A673 (cell line): ENCODE measurements at regions not wholly inside any gene's neighbourhood (a gene's known extent, or its start where the extent isn't known, plus 50 kb on each side); places are given as distances from the start of the nearest gene placed in this dataset.

Source experiments
- CTCF ChIP-seq: fragments of 300-800, 200-600 bp; sonication (generic); conservative IDR thresholded peaks from 2 replicates; pipeline ENCODE4 v1.5.1; 2017; ENCODE audit warnings: low read depth, mild to moderate bottlenecking, antibody characterized with exemption, low read length, moderate library complexity, mixed read lengths
- EZH2 ChIP-seq: fragments of 200-600 bp; sonication (generic); IDR thresholded peaks from 2 replicates; pipeline ENCODE4 v1.6.1; 2017; ENCODE audit warnings: borderline replicate concordance, low read depth, mild to moderate bottlenecking, mixed read lengths, antibody characterized with exemption, low read length; ENCODE audit not compliant: poor library complexity, severe bottlenecking

DNA sequence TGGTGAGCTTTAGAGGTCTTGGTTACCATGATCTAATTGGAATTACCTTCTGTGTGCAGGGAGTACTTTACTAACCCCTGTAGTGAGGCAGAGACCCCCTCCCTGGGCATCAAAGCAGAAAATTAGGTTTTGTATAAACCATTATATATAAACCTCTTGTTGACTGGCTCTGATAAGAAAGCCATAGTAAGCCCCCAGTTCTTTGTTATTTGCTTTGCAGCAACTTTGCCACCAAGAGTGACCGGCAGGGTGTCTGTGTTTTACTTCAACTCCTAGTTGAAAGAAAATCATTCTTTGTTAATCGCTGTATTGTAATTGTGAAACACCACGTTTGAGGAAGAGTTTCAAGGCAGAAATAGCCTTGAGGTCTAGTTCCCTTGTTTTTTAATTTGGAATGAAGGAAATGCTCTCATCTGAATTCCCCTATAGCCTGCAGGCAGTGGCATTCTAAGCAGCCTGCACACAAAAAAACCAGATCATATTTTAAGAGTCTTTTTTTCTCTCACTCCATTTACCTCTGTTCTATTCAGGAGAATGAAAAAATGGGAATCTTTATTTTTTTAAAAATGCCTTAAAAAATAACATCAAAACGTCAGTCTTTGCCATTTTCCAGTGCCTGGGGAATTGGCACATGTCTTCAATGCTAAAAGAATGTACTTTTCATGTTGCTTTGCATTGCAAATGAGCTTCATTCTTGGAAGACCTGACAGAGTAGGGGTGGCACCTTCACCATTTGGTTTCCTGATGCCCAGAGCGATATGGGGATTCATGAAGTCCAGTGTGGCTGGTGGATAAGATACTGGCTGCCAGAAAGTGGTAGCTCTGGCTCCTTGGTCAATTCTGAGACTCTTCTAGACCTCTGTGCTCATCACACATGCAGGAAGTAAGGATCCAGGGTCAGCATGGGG, 338.1 kb downstream of the SLC4A3 start:
- no peak for TF ChIP-seq EZH2
- no peak for TF ChIP-seq CTCF
